ENCODE measurements at regions not wholly inside any gene's neighbourhood (a gene's known extent, or its start where the extent isn't known, plus 50 kb on each side); places are given as distances from the start of the nearest gene placed in this dataset.

DNA sequence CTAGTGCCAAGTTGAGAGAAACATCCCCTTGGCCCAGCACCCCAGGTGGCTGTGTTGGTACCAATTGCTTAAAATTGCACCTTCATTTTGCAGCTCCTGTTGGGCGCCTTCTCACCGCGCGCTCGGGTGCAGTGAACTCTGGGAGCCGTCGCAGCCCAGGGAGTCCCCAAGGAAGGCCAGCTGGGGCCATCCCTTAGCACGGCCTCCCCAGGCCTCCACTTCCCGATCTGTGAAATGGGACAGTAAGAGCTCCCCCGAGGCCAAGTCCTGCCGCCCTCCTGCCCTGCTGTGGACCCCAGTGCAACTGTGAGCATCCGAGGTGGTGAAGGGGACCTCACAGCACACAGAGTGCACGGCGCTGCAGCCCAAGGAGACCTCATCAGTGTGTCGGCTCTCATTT is 1234.1 kb downstream of the BRD1 start:
- TF ChIP-seq, protein P1, sequence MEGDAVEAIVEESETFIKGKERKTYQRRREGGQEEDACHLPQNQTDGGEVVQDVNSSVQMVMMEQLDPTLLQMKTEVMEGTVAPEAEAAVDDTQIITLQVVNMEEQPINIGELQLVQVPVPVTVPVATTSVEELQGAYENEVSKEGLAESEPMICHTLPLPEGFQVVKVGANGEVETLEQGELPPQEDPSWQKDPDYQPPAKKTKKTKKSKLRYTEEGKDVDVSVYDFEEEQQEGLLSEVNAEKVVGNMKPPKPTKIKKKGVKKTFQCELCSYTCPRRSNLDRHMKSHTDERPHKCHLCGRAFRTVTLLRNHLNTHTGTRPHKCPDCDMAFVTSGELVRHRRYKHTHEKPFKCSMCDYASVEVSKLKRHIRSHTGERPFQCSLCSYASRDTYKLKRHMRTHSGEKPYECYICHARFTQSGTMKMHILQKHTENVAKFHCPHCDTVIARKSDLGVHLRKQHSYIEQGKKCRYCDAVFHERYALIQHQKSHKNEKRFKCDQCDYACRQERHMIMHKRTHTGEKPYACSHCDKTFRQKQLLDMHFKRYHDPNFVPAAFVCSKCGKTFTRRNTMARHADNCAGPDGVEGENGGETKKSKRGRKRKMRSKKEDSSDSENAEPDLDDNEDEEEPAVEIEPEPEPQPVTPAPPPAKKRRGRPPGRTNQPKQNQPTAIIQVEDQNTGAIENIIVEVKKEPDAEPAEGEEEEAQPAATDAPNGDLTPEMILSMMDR (IDR thresholded peaks at IDR 0.05), result no peak
- no peak for TF ChIP-seq TCF7L2 (IDR thresholded peaks at IDR 0.05; ENCODE audit: low read depth, low read length)

Measured in Panc1 (cell line).